Skeletal muscle satellite cell (primary cell): ENCODE measurements at regions not wholly inside any gene's neighbourhood (a gene's known extent, or its start where the extent isn't known, plus 50 kb on each side); places are given as distances from the start of the nearest gene placed in this dataset.

ENCODE experiments used
- H3K27me3 ChIP-seq: 2 replicates; pipeline ENCODE4 v1.7.0; 2013; ENCODE audit warnings: low read length; ENCODE audit not compliant: control insufficient read depth, insufficient read depth
- H3K36me3 ChIP-seq: 2 replicates; pipeline ENCODE4 v1.7.0; 2013; ENCODE audit warnings: mild to moderate bottlenecking, control low read depth, low read length; ENCODE audit not compliant: insufficient read depth
- H3K4me1 ChIP-seq: 2 replicates; pipeline ENCODE4 v1.7.0; 2013; ENCODE audit warnings: low read length; ENCODE audit not compliant: control insufficient read depth, insufficient read depth
- H3K4me2 ChIP-seq: 2 replicates; pipeline ENCODE4 v1.7.0; 2013; ENCODE audit warnings: mild to moderate bottlenecking, low read length
- H3K4me3 ChIP-seq: 2 replicates; pipeline ENCODE4 v1.7.0; 2013; ENCODE audit warnings: low read length
- H3K9ac ChIP-seq: 2 replicates; pipeline ENCODE4 v1.7.0; 2013; ENCODE audit warnings: mild to moderate bottlenecking, low read depth, low read length, moderate library complexity
- H3K9me3 ChIP-seq: replicated peaks from 2 replicates; pipeline ENCODE4 v1.7.0; 2013; ENCODE audit warnings: mild to moderate bottlenecking, control low read depth, low read length

DNA sequence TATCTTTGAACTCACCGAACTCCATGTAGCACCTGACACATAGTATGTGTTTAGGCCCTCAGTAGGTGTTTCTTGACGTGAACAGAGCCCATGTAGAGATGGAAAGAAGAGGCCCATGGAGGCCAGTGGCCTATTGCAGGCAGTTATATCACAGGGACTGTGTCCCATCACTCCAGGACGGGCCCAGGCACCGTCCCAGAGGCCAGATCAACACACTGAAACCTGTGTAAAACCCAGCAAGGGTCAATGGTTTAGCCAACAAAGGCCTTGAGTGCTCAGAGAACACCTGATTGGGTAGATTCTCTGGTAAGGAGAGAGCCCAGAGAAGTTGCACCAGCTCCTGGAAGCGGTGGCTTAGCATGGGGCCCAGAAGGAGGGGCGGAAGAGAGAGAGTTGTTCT, 82.8 kb downstream of the INHBB start:
- Histone ChIP-seq H3K9me3 (no peaks in the 10 kb centered on the region), H3K4me3 (no peak overlapping the region), H3K27me3 (peaks cover 75% of the 10 kb centered on the region), H3K4me1 (no peaks in the 10 kb centered on the region), H3K9ac (no peak overlapping the region), H3K4me2 (no peak overlapping the region), H3K36me3 (no peaks in the 10 kb centered on the region)

DNA sequence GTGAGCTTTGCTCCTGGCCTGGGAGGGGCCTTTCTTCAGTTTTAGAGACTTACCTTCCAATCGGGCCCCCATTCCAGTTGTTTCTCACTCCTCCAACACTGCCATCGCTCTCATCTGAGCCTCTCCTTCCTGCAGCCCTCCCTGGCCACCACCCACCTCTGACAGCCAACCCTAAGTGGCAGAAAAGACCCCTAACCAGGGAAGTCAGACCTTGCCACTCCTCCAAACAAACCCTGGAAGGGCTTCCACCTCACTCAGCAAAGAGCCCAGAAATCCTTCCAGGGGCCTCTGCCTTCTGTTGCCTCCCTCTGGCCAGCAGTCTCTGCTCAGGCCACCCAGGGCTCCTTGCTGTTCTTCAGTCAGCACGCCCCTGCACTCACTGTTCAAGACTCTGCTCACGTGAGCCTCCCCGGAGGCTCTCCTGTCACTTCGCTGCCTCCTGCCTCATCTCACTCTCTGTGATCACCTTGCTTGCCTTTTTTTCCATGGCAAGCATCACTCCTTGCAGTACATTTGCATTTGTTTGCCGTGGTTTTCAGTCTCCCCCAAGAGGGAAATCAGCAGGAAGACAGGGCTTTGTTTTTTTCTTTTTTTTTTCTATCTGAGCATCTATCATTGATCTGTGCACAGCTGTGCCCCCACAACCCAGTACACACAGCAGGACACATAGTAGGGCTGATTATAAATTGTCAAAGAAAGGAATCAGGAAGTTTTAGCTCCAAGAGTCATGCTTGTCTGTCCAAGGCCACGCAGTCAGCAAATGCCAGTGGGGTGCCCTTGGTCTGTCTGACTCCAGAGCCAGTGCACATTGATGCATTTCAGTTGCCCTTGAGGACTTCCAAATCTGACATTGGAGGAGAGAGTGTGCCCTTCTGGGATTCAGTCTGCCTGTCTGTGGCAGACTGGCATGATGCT, 83.9 kb downstream of the INHBB start:
- H3K36me3 ChIP-seq = no peaks in the 10 kb centered on the region
- no peaks in the 10 kb centered on the region for H3K9me3 ChIP-seq
- peaks cover 74% of the 10 kb centered on the region for H3K27me3 ChIP-seq
- H3K4me1 ChIP-seq = no peaks in the 10 kb centered on the region
- H3K4me3 ChIP-seq = no peak overlapping the region
- H3K4me2 ChIP-seq = no peak overlapping the region
- no peak overlapping the region for H3K9ac ChIP-seq

DNA sequence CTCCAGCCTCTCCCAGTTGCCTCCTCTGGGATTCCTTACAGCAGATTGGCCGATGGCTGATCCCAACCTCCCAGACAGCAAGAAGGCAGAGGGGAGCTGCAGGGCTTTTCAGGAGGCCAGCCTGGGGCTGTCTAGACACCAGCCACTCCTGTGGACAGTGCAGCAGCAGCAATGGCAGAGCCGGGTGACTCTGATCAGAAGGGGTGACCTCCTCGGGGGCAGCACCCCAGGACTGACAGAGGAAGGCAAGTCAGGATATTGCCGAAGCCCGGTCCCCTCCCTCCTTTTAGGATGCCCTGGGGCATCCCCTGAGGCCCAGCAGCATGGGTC, 84.5 kb downstream of the INHBB start:
- no peak overlapping the region for H3K4me3 ChIP-seq
- no peaks in the 10 kb centered on the region for H3K4me1 ChIP-seq
- peaks cover 74% of the 10 kb centered on the region for H3K27me3 ChIP-seq
- H3K9me3 ChIP-seq = no peaks in the 10 kb centered on the region
- no peak overlapping the region for H3K4me2 ChIP-seq
- no peaks in the 10 kb centered on the region for H3K36me3 ChIP-seq
- H3K9ac ChIP-seq = no peak overlapping the region

DNA sequence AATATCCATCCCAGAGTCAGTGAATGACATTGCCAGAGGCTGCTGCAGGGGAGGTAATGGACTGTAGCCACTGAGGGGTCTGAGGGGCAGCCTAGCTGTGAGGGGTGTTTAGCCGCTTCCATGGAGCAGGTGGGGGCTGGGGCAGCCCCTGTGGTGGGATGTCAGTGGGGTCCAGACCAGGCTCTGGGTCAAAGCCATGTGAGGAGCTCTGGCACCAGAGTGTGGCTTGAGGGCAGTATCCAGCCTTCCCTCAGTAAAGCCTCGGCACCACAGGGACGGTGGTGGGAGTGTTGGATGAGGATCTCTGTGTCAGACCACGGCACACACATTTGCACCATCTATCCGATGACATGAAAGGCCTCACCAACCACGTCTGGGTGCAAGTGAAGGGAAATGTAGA, 85.0 kb downstream of the INHBB start:
- Histone ChIP-seq H3K4me2 (no peak overlapping the region), H3K27me3 (peaks cover 74% of the 10 kb centered on the region), H3K9me3 (no peaks in the 10 kb centered on the region), H3K9ac (no peak overlapping the region), H3K4me3 (no peak overlapping the region), H3K36me3 (no peaks in the 10 kb centered on the region), H3K4me1 (no peaks in the 10 kb centered on the region)

DNA sequence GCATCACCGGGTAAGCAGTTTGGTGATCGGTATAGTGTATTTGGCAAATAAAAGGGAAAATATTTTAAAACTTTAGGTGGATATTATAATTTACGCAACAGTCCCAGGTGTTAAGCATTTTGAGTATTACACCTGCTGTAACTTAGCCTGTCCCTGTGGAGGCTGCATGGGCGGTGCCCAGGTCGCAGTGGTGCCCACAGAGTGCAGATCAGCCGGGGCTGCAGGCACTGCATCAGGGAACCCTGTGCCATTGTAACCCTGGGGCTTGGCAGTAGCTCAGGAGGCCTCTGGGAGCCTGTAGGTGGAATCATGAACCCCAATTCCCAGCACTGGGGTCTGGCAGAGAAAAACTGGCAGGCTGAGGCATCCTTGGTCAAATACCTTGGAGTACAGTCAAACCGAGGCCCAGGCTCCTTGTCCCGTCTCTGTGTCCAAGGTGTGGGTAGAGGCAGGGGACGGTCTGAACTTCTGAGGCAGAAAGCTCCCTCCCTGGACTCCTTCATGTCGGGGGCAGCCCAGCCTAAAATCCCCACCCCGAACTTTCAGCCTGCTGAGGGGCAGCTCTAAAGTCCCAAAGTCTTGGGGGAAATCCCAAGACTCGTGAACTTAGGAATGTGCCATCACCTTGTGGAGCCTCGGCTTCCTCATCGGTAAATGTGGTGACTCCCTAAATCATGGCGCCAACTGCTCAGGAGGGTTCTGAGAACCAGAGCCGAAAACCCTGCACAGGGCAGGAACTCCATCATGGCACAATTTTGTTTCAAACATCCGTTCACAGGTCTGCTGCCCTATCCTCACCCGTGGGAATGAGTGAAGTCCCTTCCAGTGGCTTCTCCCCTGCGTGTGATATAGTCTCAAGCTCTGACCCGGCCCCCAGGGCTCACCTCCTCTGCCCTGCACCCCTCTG, 85.7 kb downstream of the INHBB start:
- H3K36me3 ChIP-seq = no peaks in the 10 kb centered on the region
- no peak overlapping the region for H3K4me3 ChIP-seq
- peaks cover 70% of the 10 kb centered on the region for H3K27me3 ChIP-seq
- H3K9me3 ChIP-seq = no peaks in the 10 kb centered on the region
- peaks cover 5% of the 10 kb centered on the region for H3K4me1 ChIP-seq
- no peak overlapping the region for H3K4me2 ChIP-seq
- no peak overlapping the region for H3K9ac ChIP-seq

DNA sequence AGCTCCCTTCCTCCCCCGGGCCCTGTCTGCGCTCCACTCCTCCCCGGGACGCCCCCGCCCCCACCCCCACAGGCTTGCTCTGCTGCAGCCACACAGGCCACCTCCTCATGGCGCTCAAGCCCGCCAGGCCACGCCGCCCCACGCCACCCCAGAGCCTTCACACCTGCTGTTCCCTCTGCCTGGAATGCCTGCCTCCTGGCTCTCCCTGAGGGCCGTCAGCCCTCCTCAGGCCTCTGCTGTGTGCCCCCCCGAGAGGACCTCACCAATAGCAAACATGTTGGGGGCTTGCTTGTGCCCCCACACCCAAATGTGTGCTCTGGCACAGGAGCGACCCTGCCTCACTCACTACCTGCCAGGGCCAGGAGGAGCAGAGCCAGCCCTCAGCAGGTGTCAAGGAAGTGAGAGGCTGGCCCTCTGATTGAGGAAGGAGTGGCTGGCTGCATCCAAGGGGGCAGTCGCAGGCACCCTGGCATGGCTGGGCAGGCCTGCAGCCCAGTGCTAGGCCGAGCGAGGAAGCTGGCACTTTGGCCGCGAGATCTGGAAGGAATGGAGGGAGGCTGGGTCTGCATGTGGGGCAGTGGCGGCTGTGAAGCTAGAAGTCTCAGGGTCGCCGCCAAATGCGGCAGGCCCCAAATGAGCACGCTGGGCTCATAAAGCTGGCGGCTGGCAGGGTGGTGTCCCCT, 86.5 kb downstream of the INHBB start:
- Histone ChIP-seq H3K4me2 (no peak overlapping the region), H3K9ac (no peak overlapping the region), H3K4me3 (no peak overlapping the region), H3K27me3 (peaks cover 72% of the 10 kb centered on the region), H3K9me3 (no peaks in the 10 kb centered on the region), H3K4me1 (peaks cover 9% of the 10 kb centered on the region), H3K36me3 (no peaks in the 10 kb centered on the region)

DNA sequence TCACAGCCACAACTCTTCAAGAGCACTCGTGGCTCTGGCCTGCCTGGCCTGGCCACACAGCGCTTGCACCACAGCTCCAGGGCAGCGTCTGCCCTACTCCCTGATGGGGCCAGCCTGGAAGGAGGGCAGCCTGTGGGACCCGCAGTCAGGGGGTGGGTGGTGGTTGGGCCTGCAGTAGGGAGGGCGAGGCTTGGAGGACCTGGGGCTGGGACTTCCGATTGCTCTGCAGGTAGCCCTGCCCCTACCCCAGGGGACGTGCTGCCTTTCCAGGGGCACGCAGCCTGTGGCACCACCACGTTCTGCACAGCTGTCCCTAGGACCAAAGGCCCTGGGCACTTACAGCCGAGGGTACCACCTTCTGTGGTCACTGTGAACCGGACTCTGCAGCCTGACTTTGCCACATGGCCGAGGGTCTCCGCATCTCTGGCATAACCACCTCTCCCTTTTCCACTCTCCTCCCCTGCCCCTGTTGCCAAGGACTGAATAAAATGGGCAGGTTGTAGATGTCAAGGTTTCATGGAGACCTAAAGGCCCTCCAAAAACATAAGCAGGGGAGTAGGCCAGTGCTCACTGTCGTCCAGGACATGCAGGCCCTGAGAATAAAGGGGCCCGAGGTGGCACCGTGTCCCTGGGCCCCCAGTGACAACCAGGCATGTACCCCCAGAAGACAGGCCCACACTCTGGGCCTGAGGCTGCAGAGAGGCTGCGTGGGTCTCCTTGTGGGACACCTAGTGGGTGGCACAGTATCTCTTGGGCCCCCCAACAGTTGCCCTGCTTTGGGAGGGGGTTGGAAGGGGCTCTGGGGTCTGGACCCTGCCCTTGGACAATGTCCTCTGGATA, 87.3 kb downstream of the INHBB start:
- Histone ChIP-seq H3K27me3 (peaks cover 74% of the 10 kb centered on the region), H3K4me2 (no peak overlapping the region), H3K36me3 (no peaks in the 10 kb centered on the region), H3K4me3 (no peak overlapping the region), H3K4me1 (peaks cover 9% of the 10 kb centered on the region), H3K9ac (no peak overlapping the region), H3K9me3 (no peaks in the 10 kb centered on the region)

DNA sequence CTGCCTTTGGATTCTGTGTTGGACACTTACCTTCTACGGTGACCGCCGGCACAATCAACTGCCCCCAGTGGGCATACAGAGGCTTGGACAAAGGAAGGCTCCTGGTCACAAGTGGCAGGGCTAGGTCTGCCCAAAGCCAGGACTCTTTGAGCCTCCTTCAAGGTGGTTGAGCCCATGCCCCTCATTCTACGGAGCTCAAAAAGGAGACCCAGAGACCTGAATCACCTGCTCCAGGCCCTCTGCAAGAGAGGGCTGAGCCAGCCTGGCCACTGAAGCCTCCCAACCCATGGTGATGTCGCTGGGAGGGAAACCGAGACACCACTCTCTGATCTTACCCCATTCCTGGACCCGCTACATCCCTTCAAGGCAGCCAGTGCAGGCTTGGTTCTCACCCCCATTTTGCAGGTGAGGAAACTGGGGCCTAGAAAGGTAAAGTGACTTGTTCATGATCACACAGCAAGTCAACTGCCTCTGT, 87.9 kb downstream of the INHBB start:
- Histone ChIP-seq H3K4me3 (no peak overlapping the region), H3K9ac (no peak overlapping the region), H3K36me3 (no peaks in the 10 kb centered on the region), H3K27me3 (peaks cover 70% of the 10 kb centered on the region), H3K4me1 (peaks cover 9% of the 10 kb centered on the region), H3K9me3 (no peaks in the 10 kb centered on the region), H3K4me2 (no peak overlapping the region)

DNA sequence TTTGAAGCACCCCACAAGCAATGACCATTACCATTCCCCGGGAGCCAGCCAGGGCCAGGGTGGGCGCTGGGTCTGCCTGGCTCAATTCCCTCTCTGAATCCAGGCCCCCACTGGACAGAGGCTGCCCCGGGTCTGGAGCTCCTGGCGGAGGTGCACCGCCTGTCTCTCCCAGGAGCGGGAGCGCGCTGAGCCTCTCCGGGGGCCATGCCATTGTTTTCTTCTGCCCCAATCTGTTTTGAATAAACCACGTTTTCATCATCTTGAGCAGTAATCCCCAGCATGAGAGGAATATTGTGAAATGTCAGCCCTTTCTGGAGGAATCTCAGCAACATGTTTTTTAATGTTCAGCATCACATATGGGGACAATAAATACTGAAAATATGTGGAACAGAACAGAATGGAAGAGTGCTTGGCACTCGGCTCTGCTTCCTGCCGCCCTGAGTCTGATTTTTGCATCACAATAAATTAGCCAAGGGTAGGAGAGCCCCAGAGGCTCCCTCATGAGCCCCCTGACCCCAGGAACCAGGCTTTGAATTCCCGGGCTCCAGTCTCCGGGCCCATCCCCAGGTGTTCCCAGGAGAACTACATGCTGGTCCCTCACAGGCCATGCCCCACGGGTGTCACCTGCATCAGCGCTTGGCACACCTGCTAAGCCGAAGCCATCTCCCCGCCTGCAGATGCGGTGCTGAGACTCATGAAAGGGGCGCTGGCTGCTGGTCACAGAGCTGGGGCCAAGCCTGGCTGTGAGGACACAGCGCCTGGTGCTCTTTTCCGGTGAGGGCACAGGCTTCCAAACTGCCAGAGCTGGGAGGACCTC, 88.8 kb downstream of the INHBB start:
- peaks cover 69% of the 10 kb centered on the region for H3K27me3 ChIP-seq
- no peak overlapping the region for H3K4me3 ChIP-seq
- no peaks in the 10 kb centered on the region for H3K9me3 ChIP-seq
- peaks cover 9% of the 10 kb centered on the region for H3K4me1 ChIP-seq
- no peak overlapping the region for H3K4me2 ChIP-seq
- H3K9ac ChIP-seq = no peak overlapping the region
- no peaks in the 10 kb centered on the region for H3K36me3 ChIP-seq
